ENCODE measurements at regions not wholly inside any gene's neighbourhood (a gene's known extent, or its start where the extent isn't known, plus 50 kb on each side); places are given as distances from the start of the nearest gene placed in this dataset.

DNA sequence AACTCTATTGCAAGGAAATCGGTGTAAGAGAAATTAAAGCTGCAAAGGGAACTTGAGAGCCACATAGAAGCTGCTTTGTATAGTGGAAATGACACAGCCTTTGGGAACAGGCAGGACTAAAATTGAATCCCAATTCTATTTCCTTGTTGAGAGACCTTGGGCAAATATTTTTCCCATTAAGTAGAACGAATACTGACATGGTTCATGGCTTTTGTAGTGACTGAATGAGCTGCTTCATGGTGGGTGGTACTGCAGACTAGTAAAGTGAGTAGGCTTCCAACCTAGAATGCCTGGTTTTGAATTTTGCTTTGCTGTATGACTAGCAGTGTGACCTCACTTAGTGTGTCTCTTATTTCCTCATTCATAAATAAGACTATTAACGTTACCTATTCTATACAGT is 182.2 kb upstream of the KCNIP4 start:
- Histone ChIP-seq H3K9me3 (ENCODE audit: low read length) (no peaks in the 10 kb centered on the region), H2AFZ (ENCODE audit: low read length) (no peak overlapping the region), H3K79me2 (ENCODE audit: insufficient read depth, low read length) (no peaks in the 10 kb centered on the region), H3K4me2 (ENCODE audit: low read depth, low read length) (no peak overlapping the region), H3K36me3 (replicated peaks in 1 of 2; ENCODE audit: control insufficient read depth in 1 of 2, insufficient read depth in 2 of 2, low read length in 2 of 2) (no peaks in the 10 kb centered on the region), H3K27me3 (ENCODE audit: control insufficient read depth in 1 of 2, insufficient read depth in 2 of 2, low read length in 2 of 2) (no peaks in the 10 kb centered on the region), H3K9ac (ENCODE audit: insufficient read depth, low read depth, low read length) (no peak overlapping the region), H3K27ac (ENCODE audit: extremely low read length, insufficient read depth, low read length) (no peak overlapping the region), H3K4me1 (ENCODE audit: insufficient read depth, low read length) (no peaks in the 10 kb centered on the region), H3K4me3 (replicated peaks in 1 of 3; ENCODE audit: insufficient read depth in 1 of 3, low read depth in 2 of 3, low read length in 3 of 3) (no peak overlapping the region), H4K20me1 (ENCODE audit: insufficient read depth, low read length) (no peaks in the 10 kb centered on the region)
- in situ Hi-C loops (cut with HindIII; ENCODE audit: extremely low pct_ligation_motif_present, low pct_unique_long_range_greater_than_20kb) (no loop called here), intact Hi-C loops (cut with micrococcal nuclease; ENCODE audit: unreplicated experiment) (no loop called here)
- ChIA-PET POLR2A (no interaction called here), CTCF (ENCODE audit: low intra/inter-chr PET ratio, low total read pairs) (interaction anchor here (2.1 kb wide), 1 partner anchor 258 kb away, joined by 14 read pairs; no protein-coding TSS in a partner anchor)
- 17% methylated on average over 3 of the region's 3 CpGs for whole genome bisulfite sequencing (ENCODE audit: low lambda C conversion rate)
- no TSS peak for BruUV-seq (replicated peaks)
- DNase-seq (ENCODE audit: low spot score): no peak
- no peak for ATAC-seq
- no peak for FAIRE-seq
- TF ChIP-seq ZNF550 (CRISPR knock-in tag; IDR thresholded peaks at IDR 0.05; ENCODE audit: borderline replicate concordance): no peak
- no peak for TF ChIP-seq CBX5 (CRISPR knock-in tag; IDR thresholded peaks at IDR 0.05; ENCODE audit: borderline replicate concordance)
- TF ChIP-seq, protein P1, sequence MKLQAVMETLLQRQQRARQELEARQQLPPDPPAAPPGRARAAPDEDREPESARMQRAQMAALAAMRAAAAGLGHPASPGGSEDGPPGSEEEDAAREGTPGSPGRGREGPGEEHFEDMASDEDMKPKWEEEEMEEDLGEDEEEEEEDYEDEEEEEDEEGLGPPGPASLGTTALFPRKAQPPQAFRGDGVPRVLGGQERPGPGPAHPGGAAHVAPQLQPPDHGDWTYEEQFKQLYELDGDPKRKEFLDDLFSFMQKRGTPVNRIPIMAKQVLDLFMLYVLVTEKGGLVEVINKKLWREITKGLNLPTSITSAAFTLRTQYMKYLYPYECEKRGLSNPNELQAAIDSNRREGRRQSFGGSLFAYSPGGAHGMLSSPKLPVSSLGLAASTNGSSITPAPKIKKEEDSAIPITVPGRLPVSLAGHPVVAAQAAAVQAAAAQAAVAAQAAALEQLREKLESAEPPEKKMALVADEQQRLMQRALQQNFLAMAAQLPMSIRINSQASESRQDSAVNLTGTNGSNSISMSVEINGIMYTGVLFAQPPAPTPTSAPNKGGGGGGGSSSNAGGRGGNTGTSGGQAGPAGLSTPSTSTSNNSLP (IDR thresholded peaks at IDR 0.05; ENCODE audit: low read depth, low read length): no peak
- TF ChIP-seq, protein P2, sequence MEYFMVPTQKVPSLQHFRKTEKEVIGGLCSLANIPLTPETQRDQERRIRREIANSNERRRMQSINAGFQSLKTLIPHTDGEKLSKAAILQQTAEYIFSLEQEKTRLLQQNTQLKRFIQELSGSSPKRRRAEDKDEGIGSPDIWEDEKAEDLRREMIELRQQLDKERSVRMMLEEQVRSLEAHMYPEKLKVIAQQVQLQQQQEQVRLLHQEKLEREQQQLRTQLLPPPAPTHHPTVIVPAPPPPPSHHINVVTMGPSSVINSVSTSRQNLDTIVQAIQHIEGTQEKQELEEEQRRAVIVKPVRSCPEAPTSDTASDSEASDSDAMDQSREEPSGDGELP (IDR thresholded peaks at IDR 0.05; ENCODE audit: borderline replicate concordance, low read depth): no peak
- no peak for TF ChIP-seq RAD21 (CRISPR knock-in tag; IDR thresholded peaks at IDR 0.05)
- TF ChIP-seq MAFG (CRISPR knock-in tag; IDR thresholded peaks at IDR 0.05): no peak
- no peak for TF ChIP-seq ZNF552 (CRISPR knock-in tag; IDR thresholded peaks at IDR 0.05; ENCODE audit: borderline replicate concordance)
- TF ChIP-seq ZNF383 (CRISPR knock-in tag; IDR thresholded peaks at IDR 0.05; ENCODE audit: borderline replicate concordance): no peak
- TF ChIP-seq, protein P3, sequence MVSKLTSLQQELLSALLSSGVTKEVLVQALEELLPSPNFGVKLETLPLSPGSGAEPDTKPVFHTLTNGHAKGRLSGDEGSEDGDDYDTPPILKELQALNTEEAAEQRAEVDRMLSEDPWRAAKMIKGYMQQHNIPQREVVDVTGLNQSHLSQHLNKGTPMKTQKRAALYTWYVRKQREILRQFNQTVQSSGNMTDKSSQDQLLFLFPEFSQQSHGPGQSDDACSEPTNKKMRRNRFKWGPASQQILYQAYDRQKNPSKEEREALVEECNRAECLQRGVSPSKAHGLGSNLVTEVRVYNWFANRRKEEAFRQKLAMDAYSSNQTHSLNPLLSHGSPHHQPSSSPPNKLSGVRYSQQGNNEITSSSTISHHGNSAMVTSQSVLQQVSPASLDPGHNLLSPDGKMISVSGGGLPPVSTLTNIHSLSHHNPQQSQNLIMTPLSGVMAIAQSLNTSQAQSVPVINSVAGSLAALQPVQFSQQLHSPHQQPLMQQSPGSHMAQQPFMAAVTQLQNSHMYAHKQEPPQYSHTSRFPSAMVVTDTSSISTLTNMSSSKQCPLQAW (CRISPR knock-in tag; IDR thresholded peaks at IDR 0.05): no peak
- TF ChIP-seq, protein P4, sequence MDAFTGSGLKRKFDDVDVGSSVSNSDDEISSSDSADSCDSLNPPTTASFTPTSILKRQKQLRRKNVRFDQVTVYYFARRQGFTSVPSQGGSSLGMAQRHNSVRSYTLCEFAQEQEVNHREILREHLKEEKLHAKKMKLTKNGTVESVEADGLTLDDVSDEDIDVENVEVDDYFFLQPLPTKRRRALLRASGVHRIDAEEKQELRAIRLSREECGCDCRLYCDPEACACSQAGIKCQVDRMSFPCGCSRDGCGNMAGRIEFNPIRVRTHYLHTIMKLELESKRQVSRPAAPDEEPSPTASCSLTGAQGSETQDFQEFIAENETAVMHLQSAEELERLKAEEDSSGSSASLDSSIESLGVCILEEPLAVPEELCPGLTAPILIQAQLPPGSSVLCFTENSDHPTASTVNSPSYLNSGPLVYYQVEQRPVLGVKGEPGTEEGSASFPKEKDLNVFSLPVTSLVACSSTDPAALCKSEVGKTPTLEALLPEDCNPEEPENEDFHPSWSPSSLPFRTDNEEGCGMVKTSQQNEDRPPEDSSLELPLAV (CRISPR knock-in tag; conservative IDR thresholded peaks at IDR 0.05; ENCODE audit: low read depth): no peak
- TF ChIP-seq, protein P5, sequence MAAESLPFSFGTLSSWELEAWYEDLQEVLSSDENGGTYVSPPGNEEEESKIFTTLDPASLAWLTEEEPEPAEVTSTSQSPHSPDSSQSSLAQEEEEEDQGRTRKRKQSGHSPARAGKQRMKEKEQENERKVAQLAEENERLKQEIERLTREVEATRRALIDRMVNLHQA (CRISPR knock-in tag; IDR thresholded peaks at IDR 0.05): no peak
- TF ChIP-seq TOPORS (CRISPR knock-in tag; IDR thresholded peaks at IDR 0.05): no peak
- no peak for TF ChIP-seq AHR (CRISPR knock-in tag; IDR thresholded peaks at IDR 0.05)
- TF ChIP-seq ZNF563 (CRISPR knock-in tag; IDR thresholded peaks at IDR 0.05): no peak
- TF ChIP-seq ZNF251 (CRISPR knock-in tag; IDR thresholded peaks at IDR 0.05): no peak
